HepG2 (cell line): ENCODE measurements at regions not wholly inside any gene's neighbourhood (a gene's known extent, or its start where the extent isn't known, plus 50 kb on each side); places are given as distances from the start of the nearest gene placed in this dataset.

Experiments
- ATAC-seq: fragments of 200-7000 bp; cut with Tn5 transposase; 3 replicates; pipeline ENCODE4 v1.9.1; 2020; ENCODE audit warnings: mild to moderate bottlenecking, moderate library complexity
- BruUV-seq: library from RNA; stranded (reverse); fragments of 400-500 nt; replicated peaks from 2 replicates; lab custom pipeline; 2021; lab: Mats Ljungman, UMichigan
- CTCF ChIA-PET: fragments of 300-600 bp; formaldehyde crosslinking; extraction: SDS; loops from one replicate; lab custom pipeline; 2021; ENCODE audit warnings: low total read pairs, inconsistent platforms, low intra/inter-chr PET ratio; lab: Yijun Ruan, JAX
- POLR2A ChIA-PET: fragments of 350-600 bp; sonication (Branson Sonifier 250); formaldehyde crosslinking; loops from one replicate; lab custom pipeline; 2020; ENCODE audit warnings: antibody characterized with exemption, inconsistent platforms; lab: Yijun Ruan, JAX
- DNase-seq: peaks from one replicate; pipeline ENCODE4 v3.0.0-alpha.2; 2015; ENCODE audit warnings: low spot score
- FAIRE-seq: peaks from 3 replicates; lab custom pipeline; 2011; peaks lifted over from hg19 to GRCh38; lab: Jason Lieb, UNC
- H2AFZ ChIP-seq: one replicate; pipeline ENCODE4 v1.6.1; 2011; ENCODE audit warnings: low read length, inconsistent platforms
- H3K27ac ChIP-seq: fragments of 300-600 bp; 3 replicates; pipeline ENCODE4 v1.8.0; 2011; ENCODE audit warnings: mixed run types, mild to moderate bottlenecking, mixed read lengths, low read length, inconsistent platforms; ENCODE audit not compliant: insufficient read depth; ENCODE audit errors: extremely low read length
- H3K27me3 ChIP-seq, 2 experiments: fragments of 200-600 bp in 1 of 2; 2 replicates in 1 of 2; 3 replicates in 1 of 2; pipeline versions ENCODE4 v1.6.0 to v1.8.0; 2011; ENCODE audit warnings: low read length in 2 of 2, mild to moderate bottlenecking in 2 of 2, moderate library complexity in 2 of 2, inconsistent platforms in 1 of 2; ENCODE audit not compliant: insufficient read depth in 2 of 2, control insufficient read depth in 1 of 2
- H3K36me3 ChIP-seq, 2 experiments: fragments of 200-600 bp in 1 of 2; replicated peaks in 1 of 2; 2 replicates in 1 of 2; 3 replicates in 1 of 2; pipeline versions ENCODE4 v1.5.1 to v1.8.0; 2011; ENCODE audit warnings: low read length in 2 of 2, inconsistent platforms in 1 of 2; ENCODE audit not compliant: insufficient read depth in 2 of 2, control insufficient read depth in 1 of 2
- H3K4me1 ChIP-seq: 2 replicates; pipeline ENCODE4 v1.5.1; 2012; ENCODE audit warnings: low read length, inconsistent platforms; ENCODE audit not compliant: insufficient read depth
- H3K4me2 ChIP-seq: 2 replicates; pipeline ENCODE4 v1.6.0; 2011; ENCODE audit warnings: low read depth, low read length, inconsistent platforms
- H3K4me3 ChIP-seq, 3 experiments: fragments of 200-600 bp in 1 of 3; sonication (generic), shearing (Covaris generic) in 1 of 3; replicated peaks in 1 of 3; 2 replicates each; pipeline ENCODE4 v1.5.1; 2011 to 2016; ENCODE audit warnings: low read length in 3 of 3, inconsistent platforms in 2 of 3, low read depth in 2 of 3, mild to moderate bottlenecking in 2 of 3, control low read depth in 1 of 3, mixed read lengths in 1 of 3; ENCODE audit not compliant: insufficient read depth in 1 of 3
- H3K79me2 ChIP-seq: one replicate; pipeline ENCODE4 v1.6.1; 2011; ENCODE audit warnings: low read length, inconsistent platforms; ENCODE audit not compliant: insufficient read depth
- H3K9ac ChIP-seq: 2 replicates; pipeline ENCODE4 v1.6.0; 2011; ENCODE audit warnings: mild to moderate bottlenecking, low read depth, low read length, inconsistent platforms; ENCODE audit not compliant: insufficient read depth
- H3K9me3 ChIP-seq: 2 replicates; pipeline ENCODE4 v1.5.1; 2012; ENCODE audit warnings: mild to moderate bottlenecking, low read length
- H4K20me1 ChIP-seq: 2 replicates; pipeline ENCODE4 v1.6.0; 2011; ENCODE audit warnings: inconsistent platforms, mild to moderate bottlenecking, low read length, moderate library complexity; ENCODE audit not compliant: insufficient read depth
- ELF1 ChIP-seq: sonication (generic); formaldehyde crosslinking; IDR thresholded peaks from 2 replicates; pipeline ENCODE4 v1.4.0; 2020; ENCODE audit warnings: missing genetic modification reagents
- HDAC1 ChIP-seq: sonication (generic); formaldehyde crosslinking; IDR thresholded peaks from 2 replicates; pipeline ENCODE4 v1.5.1; 2020; ENCODE audit warnings: mild to moderate bottlenecking, missing genetic modification reagents
- IRF9 ChIP-seq: sonication (generic); formaldehyde crosslinking; IDR thresholded peaks from 2 replicates; pipeline ENCODE4 v1.8.0; 2022; ENCODE audit warnings: missing genetic modification reagents, mild to moderate bottlenecking, borderline replicate concordance
- MIER3 ChIP-seq: IDR thresholded peaks from 2 replicates; pipeline ENCODE4 v1.6.1; 2016; ENCODE audit warnings: missing compliant biosample characterization, borderline replicate concordance
- NR3C1 ChIP-seq: sonication (generic); formaldehyde crosslinking; IDR thresholded peaks from 2 replicates; pipeline ENCODE4 v1.4.0; 2020; ENCODE audit warnings: missing genetic modification reagents
- REL ChIP-seq: sonication (generic); formaldehyde crosslinking; conservative IDR thresholded peaks from 2 replicates; pipeline ENCODE4 v1.8.0; 2022; ENCODE audit warnings: mild to moderate bottlenecking, missing genetic modification reagents, moderate library complexity
- ZNF691 ChIP-seq: sonication (generic); formaldehyde crosslinking; IDR thresholded peaks from 2 replicates; pipeline ENCODE4 v1.4.0; 2020; ENCODE audit warnings: missing genetic modification reagents, low read depth, mild to moderate bottlenecking, borderline replicate concordance
- ZNF790 ChIP-seq: sonication (generic); formaldehyde crosslinking; IDR thresholded peaks from 2 replicates; pipeline ENCODE4 v1.8.0; 2022; ENCODE audit warnings: missing genetic modification reagents, mild to moderate bottlenecking, borderline replicate concordance
- WGBS: methylation state at CpG from one replicate; pipeline ENCODE4 v1.1.6; 2017; ENCODE audit warnings: low lambda C conversion rate; 5-methylcytosine and 5-hydroxymethylcytosine counted together
- in situ Hi-C: cut with HindIII; loops from 2 replicates; pipeline ENCODE4 v1.10.0; 2017; ENCODE audit warnings: low pct_unique_long_range_greater_than_20kb; ENCODE audit not compliant: extremely low pct_ligation_motif_present
- intact Hi-C: fragments of 100-400 bp; cut with micrococcal nuclease; formaldehyde crosslinking; loops from one replicate; pipeline ENCODE4 v1.10.0; 2022; ENCODE audit not compliant: unreplicated experiment

GRCh38 chr9:87214991-87215390 lies 267.7 kb upstream of the GAS1 start:
- ChIA-PET POLR2A (no interaction called here), CTCF (no interaction called here)
- Histone ChIP-seq H3K27ac (no peak overlapping the region), H3K36me3 (no peaks in the 10 kb centered on the region), H2AFZ (no peak overlapping the region), H3K27me3 (peaks cover 0 to 10% of the 10 kb centered on the region in 2 experiments; a peak in 3 of 5 replicates), H3K4me2 (no peak overlapping the region), H3K4me3 (no peak overlapping the region), H3K4me1 (no peaks in the 10 kb centered on the region), H3K9me3 (no peaks in the 10 kb centered on the region), H3K9ac (no peak overlapping the region), H3K79me2 (no peaks in the 10 kb centered on the region), H4K20me1 (no peaks in the 10 kb centered on the region)
- BruUV-seq, result no TSS peak
- TF ChIP-seq ZNF691 (CRISPR knock-in tag), result no peak
- no peak for TF ChIP-seq IRF9 (CRISPR knock-in tag)
- no peak for TF ChIP-seq REL (CRISPR knock-in tag)
- TF ChIP-seq MIER3 (CRISPR knock-in tag), result no peak
- TF ChIP-seq HDAC1 (CRISPR knock-in tag), result no peak
- no peak for TF ChIP-seq ZNF790 (CRISPR knock-in tag)
- TF ChIP-seq ELF1, result no peak
- TF ChIP-seq NR3C1 (CRISPR knock-in tag), result no peak
- intact Hi-C loops (no loop called here), in situ Hi-C loops (no loop called here)
- DNase-seq (no peak), FAIRE-seq (no peak), ATAC-seq (no peak)
- 13% methylated on average over 3 of the region's 3 CpGs for WGBS
